ENCODE measurements at regions not wholly inside any gene's neighbourhood (a gene's known extent, or its start where the extent isn't known, plus 50 kb on each side); places are given as distances from the start of the nearest gene placed in this dataset.

- DNase-seq (no peak), ATAC-seq (no peak)
- no CpG with 5 or more reads among the region's 1 CpG for WGBS (ENCODE audit: insufficient coverage, low coverage, low lambda C conversion rate, missing lambda C conversion rate)
- H3K36me3 ChIP-seq = no peaks in the 10 kb centered on the region
- H3K4me1 ChIP-seq = no peaks in the 10 kb centered on the region
- TF ChIP-seq POLR2A (IDR thresholded peaks at IDR 0.05) = no peak
- TF ChIP-seq CTCF (IDR thresholded peaks at IDR 0.05) = no peak
- no peaks in the 10 kb centered on the region for H3K27me3 ChIP-seq
- H3K27ac ChIP-seq = no peak overlapping the region
- no peaks in the 10 kb centered on the region for H3K9me3 ChIP-seq
- H3K4me3 ChIP-seq = no peak overlapping the region
- intact Hi-C loops (cut with DNase I) = no loop called here
Observed at GRCh38 chr6:81668615-81669047, 83.8 kb downstream of the TENT5A start.

DNA sequence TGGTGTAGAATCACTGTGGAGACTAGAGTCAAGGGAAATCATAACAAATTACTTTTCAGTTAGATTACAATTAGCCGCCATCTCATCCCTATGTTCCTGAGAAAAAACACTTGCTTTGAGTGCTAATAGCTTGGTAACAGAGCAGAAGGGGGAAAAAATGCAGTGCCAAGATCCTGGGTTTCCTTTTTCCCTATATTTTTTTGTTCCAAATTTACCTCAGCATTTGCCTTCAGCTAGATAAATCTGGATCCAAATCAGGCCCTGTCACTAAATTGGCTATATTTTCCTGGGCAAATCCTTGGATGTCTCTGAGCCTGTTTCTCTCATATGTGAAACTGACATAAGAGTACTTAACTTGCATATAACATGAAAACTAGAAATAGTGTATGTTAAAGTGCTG lies 86.0 kb downstream of the TENT5A start:
- Histone ChIP-seq H3K4me3 (no peak overlapping the region), H3K27ac (no peak overlapping the region), H3K27me3 (no peaks in the 10 kb centered on the region), H3K4me1 (no peaks in the 10 kb centered on the region), H3K36me3 (no peaks in the 10 kb centered on the region), H3K9me3 (no peaks in the 10 kb centered on the region)
- intact Hi-C loops (cut with DNase I) = no loop called here
- DNase-seq = no peak
- ATAC-seq = no peak
- TF ChIP-seq POLR2A (IDR thresholded peaks at IDR 0.05) (no peak), CTCF (IDR thresholded peaks at IDR 0.05) (no peak)
- 89% methylated on average over 1 of the region's 1 CpG for WGBS (ENCODE audit: insufficient coverage, low coverage, low lambda C conversion rate, missing lambda C conversion rate)

- no peak for ATAC-seq
- Histone ChIP-seq H3K4me1 (no peaks in the 10 kb centered on the region), H3K36me3 (no peaks in the 10 kb centered on the region), H3K27ac (no peak overlapping the region), H3K4me3 (no peak overlapping the region), H3K9me3 (no peaks in the 10 kb centered on the region), H3K27me3 (no peaks in the 10 kb centered on the region)
- TF ChIP-seq CTCF (IDR thresholded peaks at IDR 0.05) = no peak
- TF ChIP-seq POLR2A (IDR thresholded peaks at IDR 0.05) = no peak
- no peak for DNase-seq
- 83% methylated on average over 4 of the region's 4 CpGs for WGBS (ENCODE audit: insufficient coverage, low coverage, low lambda C conversion rate, missing lambda C conversion rate)
- intact Hi-C loops (cut with DNase I) = no loop called here
Observed at GRCh38 chr6:81656231-81656630, 96.2 kb downstream of the TENT5A start.

GRCh38 chr6:81655696-81656095 lies 96.8 kb downstream of the TENT5A start:
- Histone ChIP-seq H3K27me3 (no peaks in the 10 kb centered on the region), H3K27ac (no peak overlapping the region), H3K36me3 (no peaks in the 10 kb centered on the region), H3K9me3 (no peaks in the 10 kb centered on the region), H3K4me1 (no peaks in the 10 kb centered on the region), H3K4me3 (no peak overlapping the region)
- WGBS (ENCODE audit: insufficient coverage, low coverage, low lambda C conversion rate, missing lambda C conversion rate) = 91% methylated on average over 2 of the region's 2 CpGs
- TF ChIP-seq POLR2A (IDR thresholded peaks at IDR 0.05) = no peak
- TF ChIP-seq CTCF (IDR thresholded peaks at IDR 0.05) = no peak
- ATAC-seq (no peak), DNase-seq (no peak)
- intact Hi-C loops (cut with DNase I) = no loop called here

GRCh38 chr6:81648502-81648901 lies 104.0 kb downstream of the TENT5A start:
- WGBS (ENCODE audit: insufficient coverage, low coverage, low lambda C conversion rate, missing lambda C conversion rate) = 91% methylated on average over 2 of the region's 2 CpGs
- Histone ChIP-seq H3K36me3 (no peaks in the 10 kb centered on the region), H3K27me3 (no peaks in the 10 kb centered on the region), H3K4me3 (no peak overlapping the region), H3K27ac (no peak overlapping the region), H3K9me3 (no peaks in the 10 kb centered on the region), H3K4me1 (no peaks in the 10 kb centered on the region)
- ATAC-seq = no peak
- no peak for TF ChIP-seq POLR2A (IDR thresholded peaks at IDR 0.05)
- no peak for TF ChIP-seq CTCF (IDR thresholded peaks at IDR 0.05)
- DNase-seq = no peak
- intact Hi-C loops (cut with DNase I) = no loop called here
